HG02981 (cell line): ENCODE measurements at regions not wholly inside any gene's neighbourhood (a gene's known extent, or its start where the extent isn't known, plus 50 kb on each side); places are given as distances from the start of the nearest gene placed in this dataset.
"Not testable (repeated sequence)": the region's sequence is repeated elsewhere in the genome, so short reads cannot be mapped to it uniquely, and the experiment has no call there.

Source experiments
- ATAC-seq: cut with Tn5 transposase; IDR thresholded peaks from one replicate; pipeline ENCODE4 v1.9.1; 2021; ENCODE audit warnings: mild to moderate bottlenecking, moderate library complexity; ENCODE audit not compliant: unreplicated experiment

- no peak for ATAC-seq
These were observed 172.8 kb upstream of the TACR3 start for GRCh38 chr4:103892586-103892985.

- no peak for ATAC-seq
These were observed 167.4 kb upstream of the TACR3 start for GRCh38 chr4:103887191-103887590.

GRCh38 chr4:103885152-103885551, 165.4 kb upstream of the TACR3 start:
- no peak for ATAC-seq

- no peak for ATAC-seq
These were observed 147.5 kb upstream of the TACR3 start for GRCh38 chr4:103867311-103867710.

GRCh38 chr4:103853627-103854026, 133.8 kb upstream of the TACR3 start:
- no peak for ATAC-seq

GRCh38 chr4:103853146-103853545, 133.4 kb upstream of the TACR3 start:
- ATAC-seq, result no peak

- ATAC-seq, result no peak
These were observed 125.3 kb upstream of the TACR3 start for GRCh38 chr4:103845075-103845474.

GRCh38 chr4:103842637-103843239, 123.0 kb upstream of the TACR3 start:
- ATAC-seq, result no peak

- ATAC-seq, result no peak
These were observed 122.3 kb upstream of the TACR3 start for GRCh38 chr4:103842076-103842475.

GRCh38 chr4:103810308-103810707, 90.5 kb upstream of the TACR3 start:
- ATAC-seq, result not testable (repeated sequence)

- no peak for ATAC-seq
These were observed 83.0 kb upstream of the TACR3 start for GRCh38 chr4:103802766-103803165.

GRCh38 chr4:103787057-103787456, 67.3 kb upstream of the TACR3 start:
- no peak for ATAC-seq

- ATAC-seq, result no peak
These were observed 66.8 kb upstream of the TACR3 start for GRCh38 chr4:103786593-103786992.

- no peak for ATAC-seq
These were observed 66.2 kb upstream of the TACR3 start for GRCh38 chr4:103786014-103786413.

GRCh38 chr4:103778221-103778620, 58.4 kb upstream of the TACR3 start:
- no peak for ATAC-seq

- ATAC-seq, result no peak
These were observed 54.6 kb upstream of the TACR3 start for GRCh38 chr4:103774326-103774825.

GRCh38 chr4:103773691-103774231, 54.0 kb upstream of the TACR3 start:
- ATAC-seq, result no peak
